ENCODE measurements at regions not wholly inside any gene's neighbourhood (a gene's known extent, or its start where the extent isn't known, plus 50 kb on each side); places are given as distances from the start of the nearest gene placed in this dataset.

GRCh38 chr9:113769412-113769811 is 106.7 kb upstream of the ZNF618 start:
- H3K4me1 Mint-ChIP-seq = no peaks in the 10 kb centered on the region
- H3K9me3 Mint-ChIP-seq = peaks cover 3 to 25% (median 10%) of the 10 kb centered on the region in 9 donors
- no peak for ATAC-seq
- POLR2A ChIA-PET = no interaction called here
- H3K27ac Mint-ChIP-seq = peak overlapping the region in 1 of 10 donors; percentile 73
- DNase-seq = no peak
- no peaks in the 10 kb centered on the region for H3K36me3 Mint-ChIP-seq
- H3K27me3 Mint-ChIP-seq = peaks cover 6 to 33% (median 29%) of the 10 kb centered on the region in 5 donors
- H3K4me3 Mint-ChIP-seq = no peak overlapping the region

GRCh38 chr9:113770396-113770795 is 105.7 kb upstream of the ZNF618 start:
- POLR2A ChIA-PET = no interaction called here
- peaks cover 3 to 25% (median 20%) of the 10 kb centered on the region in 5 donors for H3K27me3 Mint-ChIP-seq
- no peaks in the 10 kb centered on the region for H3K4me1 Mint-ChIP-seq
- H3K36me3 Mint-ChIP-seq = no peaks in the 10 kb centered on the region
- no peak overlapping the region for H3K27ac Mint-ChIP-seq
- H3K4me3 Mint-ChIP-seq = no peak overlapping the region
- ATAC-seq = no peak
- H3K9me3 Mint-ChIP-seq = peaks cover 3 to 19% (median 8%) of the 10 kb centered on the region in 9 donors
- no peak for DNase-seq

- Mint-ChIP-seq H3K4me3 (no peak overlapping the region), H3K9me3 (peaks cover 3 to 18% (median 8%) of the 10 kb centered on the region in 9 donors), H3K36me3 (no peaks in the 10 kb centered on the region), H3K4me1 (no peaks in the 10 kb centered on the region), H3K27ac (no peak overlapping the region), H3K27me3 (peaks cover 3 to 26% (median 20%) of the 10 kb centered on the region in 5 donors)
- no peak for ATAC-seq
- POLR2A ChIA-PET = no interaction called here
- no peak for DNase-seq
These were observed 104.9 kb upstream of the ZNF618 start for GRCh38 chr9:113771199-113771598.

- Mint-ChIP-seq H3K9me3 (peaks cover 0 to 7% (median 1%) of the 10 kb centered on the region in 9 donors), H3K36me3 (no peaks in the 10 kb centered on the region), H3K27me3 (peaks cover 3 to 27% (median 20%) of the 10 kb centered on the region in 5 donors), H3K4me3 (no peak overlapping the region), H3K27ac (no peak overlapping the region), H3K4me1 (no peaks in the 10 kb centered on the region)
- POLR2A ChIA-PET = no interaction called here
- ATAC-seq (no peak), DNase-seq (no peak)
These were observed 103.8 kb upstream of the ZNF618 start for GRCh38 chr9:113772121-113772810.

- DNase-seq (no peak), ATAC-seq (no peak)
- POLR2A ChIA-PET = no interaction called here
- Mint-ChIP-seq H3K27me3 (peaks cover 3 to 17% (median 10%) of the 10 kb centered on the region in 5 donors), H3K9me3 (peaks cover 0 to 2% (median 0%) of the 10 kb centered on the region in 9 donors), H3K36me3 (no peaks in the 10 kb centered on the region), H3K4me1 (no peaks in the 10 kb centered on the region), H3K4me3 (no peak overlapping the region), H3K27ac (no peak overlapping the region)
These were observed 101.1 kb upstream of the ZNF618 start for GRCh38 chr9:113774963-113775362.

GRCh38 chr9:113775749-113776148 is 100.4 kb upstream of the ZNF618 start:
- H3K27me3 Mint-ChIP-seq = peaks cover 0 to 14% (median 11%) of the 10 kb centered on the region in 5 donors

GRCh38 chr9:113776194-113776593 is 99.9 kb upstream of the ZNF618 start:
- ATAC-seq (no peak), DNase-seq (no peak)
- H3K36me3 Mint-ChIP-seq = no peaks in the 10 kb centered on the region
- H3K4me1 Mint-ChIP-seq = no peaks in the 10 kb centered on the region
- H3K27ac Mint-ChIP-seq = no peak overlapping the region
- peaks cover 0 to 2% (median 0%) of the 10 kb centered on the region in 9 donors for H3K9me3 Mint-ChIP-seq
- POLR2A ChIA-PET = no interaction called here
- H3K4me3 Mint-ChIP-seq = no peak overlapping the region
- peaks cover 0 to 12% (median 9%) of the 10 kb centered on the region in 5 donors for H3K27me3 Mint-ChIP-seq

More at GRCh38 chr9:113775749-113776148, 100.4 kb upstream of the ZNF618 start:
- ATAC-seq (no peak), DNase-seq (no peak)
- Mint-ChIP-seq H3K4me1 (no peaks in the 10 kb centered on the region), H3K27ac (no peak overlapping the region), H3K36me3 (no peaks in the 10 kb centered on the region), H3K4me3 (no peak overlapping the region), H3K9me3 (peaks cover 0 to 2% (median 0%) of the 10 kb centered on the region in 9 donors)
- POLR2A ChIA-PET = no interaction called here

GRCh38 chr9:113781381-113781780 is 94.7 kb upstream of the ZNF618 start:
- no peak for ATAC-seq
- H3K27me3 Mint-ChIP-seq = peaks cover 8 to 25% (median 19%) of the 10 kb centered on the region in 5 donors
- DNase-seq = no peak
- no peak overlapping the region for H3K4me3 Mint-ChIP-seq
- H3K27ac Mint-ChIP-seq = no peak overlapping the region
- H3K9me3 Mint-ChIP-seq = peaks cover 0 to 2% (median 0%) of the 10 kb centered on the region in 9 donors
- H3K4me1 Mint-ChIP-seq = no peaks in the 10 kb centered on the region
- POLR2A ChIA-PET = no interaction called here
- H3K36me3 Mint-ChIP-seq = no peaks in the 10 kb centered on the region

- Mint-ChIP-seq H3K9me3 (peaks cover 0 to 2% (median 0%) of the 10 kb centered on the region in 9 donors), H3K4me1 (no peaks in the 10 kb centered on the region), H3K27me3 (peaks cover 8 to 25% (median 18%) of the 10 kb centered on the region in 5 donors), H3K4me3 (no peak overlapping the region), H3K36me3 (no peaks in the 10 kb centered on the region), H3K27ac (peak overlapping the region in 1 of 10 donors; percentile 0)
- no peak for ATAC-seq
- DNase-seq = no peak
- POLR2A ChIA-PET = no interaction called here
These were observed 94.2 kb upstream of the ZNF618 start for GRCh38 chr9:113781896-113782295.

- Mint-ChIP-seq H3K27ac (no peak overlapping the region), H3K36me3 (no peaks in the 10 kb centered on the region), H3K4me1 (no peaks in the 10 kb centered on the region), H3K9me3 (peaks cover 0 to 2% (median 0%) of the 10 kb centered on the region in 9 donors), H3K27me3 (peaks cover 4 to 22% (median 18%) of the 10 kb centered on the region in 5 donors), H3K4me3 (no peak overlapping the region)
- POLR2A ChIA-PET = no interaction called here
- DNase-seq (no peak), ATAC-seq (no peak)
These were observed 92.6 kb upstream of the ZNF618 start for GRCh38 chr9:113783475-113783874.

GRCh38 chr9:113785334-113785733 is 90.8 kb upstream of the ZNF618 start:
- Mint-ChIP-seq H3K36me3 (no peaks in the 10 kb centered on the region), H3K9me3 (peaks cover 0 to 2% (median 0%) of the 10 kb centered on the region in 9 donors), H3K4me1 (no peaks in the 10 kb centered on the region), H3K4me3 (no peak overlapping the region), H3K27ac (no peak overlapping the region), H3K27me3 (peaks cover 4 to 27% (median 24%) of the 10 kb centered on the region in 5 donors)
- no peak for ATAC-seq
- no peak for DNase-seq
- POLR2A ChIA-PET = no interaction called here

GRCh38 chr9:113786071-113786470 is 90.0 kb upstream of the ZNF618 start:
- Mint-ChIP-seq H3K4me3 (no peak overlapping the region), H3K4me1 (no peaks in the 10 kb centered on the region), H3K27ac (no peak overlapping the region), H3K27me3 (peaks cover 4 to 30% (median 24%) of the 10 kb centered on the region in 5 donors), H3K9me3 (peaks cover 0 to 3% (median 0%) of the 10 kb centered on the region in 9 donors), H3K36me3 (peaks cover 0 to 3% (median 0%) of the 10 kb centered on the region in 3 donors)
- no peak for ATAC-seq
- DNase-seq = no peak
- POLR2A ChIA-PET = no interaction called here

- H3K27ac Mint-ChIP-seq = no peak overlapping the region
- POLR2A ChIA-PET = no interaction called here
- ATAC-seq = no peak
- no peak for DNase-seq
- H3K9me3 Mint-ChIP-seq = peaks cover 0 to 4% (median 0%) of the 10 kb centered on the region in 9 donors
- H3K36me3 Mint-ChIP-seq = peaks cover 0 to 4% (median 0%) of the 10 kb centered on the region in 3 donors
- no peak overlapping the region for H3K4me3 Mint-ChIP-seq
- H3K4me1 Mint-ChIP-seq = no peaks in the 10 kb centered on the region
- H3K27me3 Mint-ChIP-seq = peaks cover 4 to 30% (median 19%) of the 10 kb centered on the region in 5 donors
These were observed 88.2 kb upstream of the ZNF618 start for GRCh38 chr9:113787871-113788270.
